KMS-11 (cell line): ENCODE measurements at regions not wholly inside any gene's neighbourhood (a gene's known extent, or its start where the extent isn't known, plus 50 kb on each side); places are given as distances from the start of the nearest gene placed in this dataset.

Experiments
- H2AFZ ChIP-seq: fragments of 200-600 bp; sonication (generic); 2 replicates; pipeline ENCODE4 v1.6.1; 2016; ENCODE audit warnings: antibody characterized with exemption, mixed run types, low read depth
- H3K27ac ChIP-seq: fragments of 200-600 bp; sonication (generic); 2 replicates; pipeline ENCODE4 v1.6.1; 2016; ENCODE audit warnings: mild to moderate bottlenecking, mixed run types
- H3K27me3 ChIP-seq: fragments of 200-600 bp; sonication (generic); 2 replicates; pipeline ENCODE4 v1.6.1; 2017; ENCODE audit warnings: mild to moderate bottlenecking, low read depth, mixed run types, moderate library complexity; ENCODE audit not compliant: insufficient read depth
- H3K36me3 ChIP-seq: fragments of 200-600 bp; sonication (generic); 2 replicates; pipeline ENCODE4 v1.6.1; 2017; ENCODE audit warnings: mild to moderate bottlenecking, mixed run types; ENCODE audit not compliant: insufficient read depth
- H3K4me1 ChIP-seq: fragments of 200-600 bp; sonication (generic); 2 replicates; pipeline ENCODE4 v1.6.1; 2016; ENCODE audit warnings: mild to moderate bottlenecking, low read depth, mixed run types; ENCODE audit not compliant: poor library complexity, severe bottlenecking
- H3K4me2 ChIP-seq: fragments of 200-600 bp; sonication (generic); 2 replicates; pipeline ENCODE4 v1.7.0; 2016; ENCODE audit warnings: mild to moderate bottlenecking, mixed run types
- H3K4me3 ChIP-seq: fragments of 200-600 bp; sonication (generic); IDR thresholded peaks from 2 replicates; pipeline ENCODE4 v1.6.1; 2017; ENCODE audit warnings: low read depth, low read length, mixed read lengths; ENCODE audit not compliant: insufficient read depth
- H3K79me2 ChIP-seq: fragments of 200-600 bp; sonication (generic); 2 replicates; pipeline ENCODE4 v1.6.1; 2016; ENCODE audit warnings: low read depth, mixed run types; ENCODE audit not compliant: insufficient read depth
- H3K9ac ChIP-seq: fragments of 200-600 bp; sonication (generic); 2 replicates; pipeline ENCODE4 v1.6.1; 2016; ENCODE audit warnings: mild to moderate bottlenecking, mixed run types
- H4K20me1 ChIP-seq: fragments of 200-600 bp; sonication (generic); 2 replicates; pipeline ENCODE4 v1.6.1; 2016; ENCODE audit warnings: mild to moderate bottlenecking, mixed run types; ENCODE audit not compliant: insufficient read depth
- TF ChIP-seq, protein P1 (sequence below): fragments of 200-600 bp; sonication (generic); conservative IDR thresholded peaks from 2 replicates; pipeline ENCODE4 v1.6.1; 2017; ENCODE audit warnings: low read depth, mild to moderate bottlenecking, antibody characterized with exemption, low read length, moderate library complexity, mixed read lengths

DNA sequence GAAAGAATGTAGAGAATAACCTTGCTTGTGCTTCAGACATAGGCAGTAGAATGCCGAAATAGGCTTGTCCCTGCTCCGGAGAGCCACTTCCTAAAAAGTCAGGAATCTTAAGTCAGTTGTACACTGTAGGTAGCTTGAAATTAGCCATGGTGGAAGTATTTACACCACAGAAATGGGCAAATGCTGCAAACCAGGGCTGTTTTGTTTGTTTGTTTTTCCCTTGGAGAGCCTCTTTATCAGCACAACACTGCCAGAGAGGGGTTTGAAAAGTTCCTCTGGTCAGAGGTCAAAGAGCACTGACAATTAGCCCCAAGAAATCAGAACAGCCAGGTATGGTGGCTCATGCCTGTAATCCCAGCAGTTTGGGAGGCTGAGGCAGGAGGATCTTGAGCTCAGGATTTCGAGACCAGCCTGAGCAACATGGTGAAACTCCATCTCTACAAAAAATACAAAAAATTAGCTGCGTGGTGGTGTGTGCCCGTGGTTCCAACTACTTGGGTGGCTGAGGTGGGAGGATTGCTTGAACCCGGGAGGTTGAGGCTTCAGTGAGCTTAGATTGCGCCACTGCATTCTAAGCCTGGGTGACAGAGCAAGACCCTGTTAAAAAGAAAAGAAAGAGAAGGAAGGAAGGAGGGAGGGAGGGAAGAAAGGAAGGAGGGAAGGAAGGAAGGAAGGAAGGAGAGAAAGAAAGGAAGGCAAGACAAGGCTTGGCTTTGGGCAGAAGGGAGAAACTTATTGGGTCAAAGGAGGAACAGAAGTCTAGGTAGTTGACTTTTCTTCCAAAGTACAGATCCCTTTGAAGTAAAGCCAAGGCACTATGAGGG lies 61.0 kb upstream of the ZMYND8 start:
- TF ChIP-seq, protein P1, sequence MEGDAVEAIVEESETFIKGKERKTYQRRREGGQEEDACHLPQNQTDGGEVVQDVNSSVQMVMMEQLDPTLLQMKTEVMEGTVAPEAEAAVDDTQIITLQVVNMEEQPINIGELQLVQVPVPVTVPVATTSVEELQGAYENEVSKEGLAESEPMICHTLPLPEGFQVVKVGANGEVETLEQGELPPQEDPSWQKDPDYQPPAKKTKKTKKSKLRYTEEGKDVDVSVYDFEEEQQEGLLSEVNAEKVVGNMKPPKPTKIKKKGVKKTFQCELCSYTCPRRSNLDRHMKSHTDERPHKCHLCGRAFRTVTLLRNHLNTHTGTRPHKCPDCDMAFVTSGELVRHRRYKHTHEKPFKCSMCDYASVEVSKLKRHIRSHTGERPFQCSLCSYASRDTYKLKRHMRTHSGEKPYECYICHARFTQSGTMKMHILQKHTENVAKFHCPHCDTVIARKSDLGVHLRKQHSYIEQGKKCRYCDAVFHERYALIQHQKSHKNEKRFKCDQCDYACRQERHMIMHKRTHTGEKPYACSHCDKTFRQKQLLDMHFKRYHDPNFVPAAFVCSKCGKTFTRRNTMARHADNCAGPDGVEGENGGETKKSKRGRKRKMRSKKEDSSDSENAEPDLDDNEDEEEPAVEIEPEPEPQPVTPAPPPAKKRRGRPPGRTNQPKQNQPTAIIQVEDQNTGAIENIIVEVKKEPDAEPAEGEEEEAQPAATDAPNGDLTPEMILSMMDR, result no peak
- Histone ChIP-seq H3K4me2 (peak overlapping the region; percentile 51; the same call in 1 of the 2 replicates), H3K4me3 (no peak overlapping the region), H3K36me3 (no peaks in the 10 kb centered on the region), H3K79me2 (no peaks in the 10 kb centered on the region), H3K9ac (peak overlapping the region; percentile 16; the same call in 1 of the 2 replicates), H3K27me3 (no peaks in the 10 kb centered on the region), H3K27ac (peak overlapping the region; percentile 65), H3K4me1 (peaks cover 47% of the 10 kb centered on the region), H4K20me1 (no peaks in the 10 kb centered on the region), H2AFZ (peak overlapping the region; percentile 52; the same call in 1 of the 2 replicates)

- no peaks in the 10 kb centered on the region for H3K79me2 ChIP-seq
- H3K4me3 ChIP-seq, result no peak overlapping the region
- H4K20me1 ChIP-seq, result no peaks in the 10 kb centered on the region
- no peak overlapping the region; the same call in 1 of the 2 replicates for H3K27ac ChIP-seq
- TF ChIP-seq, protein P1, result no peak
- H3K4me2 ChIP-seq, result no peak overlapping the region
- no peak overlapping the region for H3K9ac ChIP-seq
- H2AFZ ChIP-seq, result no peak overlapping the region
- H3K4me1 ChIP-seq, result peaks cover 43% of the 10 kb centered on the region
- H3K36me3 ChIP-seq, result no peaks in the 10 kb centered on the region
- H3K27me3 ChIP-seq, result no peaks in the 10 kb centered on the region
These were observed 61.7 kb upstream of the ZMYND8 start for GRCh38 chr20:47418069-47418757.

DNA sequence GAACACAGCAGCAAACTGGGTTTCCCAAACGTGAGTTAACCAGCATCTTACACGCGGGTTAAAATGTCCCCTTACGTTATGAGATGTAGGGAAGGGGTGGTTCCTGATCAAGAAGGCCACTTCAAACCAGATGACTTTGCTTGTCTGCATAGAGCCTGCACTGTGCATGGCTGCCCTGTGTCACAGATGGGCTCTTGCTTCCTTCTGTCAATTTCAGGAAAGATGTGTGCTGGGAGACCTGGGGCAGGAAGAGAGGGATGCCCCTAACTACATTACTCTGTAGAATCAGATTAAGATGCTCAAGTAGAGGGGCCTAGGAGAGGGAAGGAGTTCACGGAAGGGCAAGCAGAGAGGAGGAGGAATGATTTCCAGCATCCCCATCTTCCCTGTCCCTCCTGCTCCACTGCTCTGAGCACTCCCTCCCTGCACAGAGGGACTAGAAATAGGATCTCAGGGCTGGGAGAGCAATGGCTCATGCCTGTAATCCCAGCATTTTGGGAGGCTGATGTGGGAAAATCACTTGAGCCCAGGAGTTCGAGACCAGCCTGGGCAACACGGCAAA lies 63.5 kb upstream of the ZMYND8 start:
- no peak overlapping the region for H2AFZ ChIP-seq
- no peak overlapping the region for H3K4me2 ChIP-seq
- TF ChIP-seq, protein P1, result no peak
- H4K20me1 ChIP-seq, result no peaks in the 10 kb centered on the region
- H3K9ac ChIP-seq, result no peak overlapping the region
- no peak overlapping the region for H3K4me3 ChIP-seq
- peaks cover 35% of the 10 kb centered on the region for H3K4me1 ChIP-seq
- no peaks in the 10 kb centered on the region for H3K27me3 ChIP-seq
- H3K36me3 ChIP-seq, result no peaks in the 10 kb centered on the region
- no peak overlapping the region for H3K27ac ChIP-seq
- no peaks in the 10 kb centered on the region for H3K79me2 ChIP-seq

GRCh38 chr20:47421076-47421475 lies 64.6 kb upstream of the ZMYND8 start:
- no peaks in the 10 kb centered on the region for H3K36me3 ChIP-seq
- no peak overlapping the region for H3K4me3 ChIP-seq
- TF ChIP-seq, protein P1, result no peak
- no peak overlapping the region for H3K4me2 ChIP-seq
- H2AFZ ChIP-seq, result no peak overlapping the region
- H3K27me3 ChIP-seq, result no peaks in the 10 kb centered on the region
- H3K27ac ChIP-seq, result no peak overlapping the region
- no peak overlapping the region for H3K9ac ChIP-seq
- peaks cover 25% of the 10 kb centered on the region for H3K4me1 ChIP-seq
- H3K79me2 ChIP-seq, result no peaks in the 10 kb centered on the region
- H4K20me1 ChIP-seq, result no peaks in the 10 kb centered on the region
